PC-3 (cell line): ENCODE measurements at regions not wholly inside any gene's neighbourhood (a gene's known extent, or its start where the extent isn't known, plus 50 kb on each side); places are given as distances from the start of the nearest gene placed in this dataset.

ENCODE experiments used
- CTCF ChIP-seq: fragments of 300-600 bp; sonication (generic); conservative IDR thresholded peaks from 2 replicates; pipeline ENCODE4 v1.5.1; 2017; ENCODE audit warnings: antibody characterized with exemption, low read depth, mild to moderate bottlenecking, low read length
- EZH2phosphoT487 ChIP-seq: fragments of 300-600 bp; sonication (generic); IDR thresholded peaks from 2 replicates; pipeline ENCODE4 v1.6.1; 2018; ENCODE audit warnings: mild to moderate bottlenecking, antibody characterized with exemption, low read length, borderline replicate concordance

- TF ChIP-seq CTCF = no peak
- TF ChIP-seq EZH2phosphoT487 = no peak
Measured at GRCh38 chr4:27152703-27153102, 292.1 kb downstream of the STIM2 start.
